ENCODE measurements at regions not wholly inside any gene's neighbourhood (a gene's known extent, or its start where the extent isn't known, plus 50 kb on each side); places are given as distances from the start of the nearest gene placed in this dataset.
A peak's percentile ranks its signal among the peaks of the same experiment; 100 is the strongest.

DNA sequence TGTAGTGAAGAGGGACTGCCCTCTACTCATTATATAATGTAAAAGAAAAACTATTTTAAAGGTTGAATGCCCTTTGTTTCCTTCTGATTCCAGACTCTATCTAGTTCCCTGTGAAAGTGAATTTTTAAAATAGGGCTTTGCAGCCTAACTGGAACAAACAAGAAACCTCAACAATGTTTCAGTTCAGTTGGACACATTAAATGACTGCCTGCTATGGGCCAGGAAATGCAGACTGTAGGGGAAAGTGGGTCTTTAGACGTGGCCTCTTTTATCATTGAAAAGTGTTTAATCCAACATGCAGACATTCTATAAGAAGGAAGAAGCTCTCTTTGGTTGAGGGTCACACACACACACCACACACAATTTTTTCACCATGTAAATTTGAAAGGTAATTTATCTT, 289.1 kb downstream of the ICE1 start:
- DNase-seq: no peak

DNA sequence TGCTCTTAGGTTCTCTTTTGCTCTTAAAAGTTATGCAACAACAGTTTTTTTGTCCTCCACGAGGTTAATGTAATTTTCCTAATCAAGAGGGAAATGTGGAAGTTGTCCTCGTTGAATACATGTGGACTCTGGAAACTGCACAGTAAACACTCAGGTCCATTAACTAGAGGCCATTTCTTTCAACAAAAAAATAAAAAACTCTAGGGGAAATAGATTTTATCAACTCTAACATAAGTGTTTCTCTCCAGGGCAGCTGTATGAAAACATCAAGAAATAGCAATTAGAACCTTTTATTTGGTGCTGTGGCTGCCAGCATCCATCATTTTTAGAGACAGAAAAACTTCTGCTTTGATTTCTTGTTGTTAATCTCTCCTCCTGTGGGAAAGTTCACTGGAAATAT, 288.6 kb downstream of the ICE1 start:
- DNase-seq: no peak

DNA sequence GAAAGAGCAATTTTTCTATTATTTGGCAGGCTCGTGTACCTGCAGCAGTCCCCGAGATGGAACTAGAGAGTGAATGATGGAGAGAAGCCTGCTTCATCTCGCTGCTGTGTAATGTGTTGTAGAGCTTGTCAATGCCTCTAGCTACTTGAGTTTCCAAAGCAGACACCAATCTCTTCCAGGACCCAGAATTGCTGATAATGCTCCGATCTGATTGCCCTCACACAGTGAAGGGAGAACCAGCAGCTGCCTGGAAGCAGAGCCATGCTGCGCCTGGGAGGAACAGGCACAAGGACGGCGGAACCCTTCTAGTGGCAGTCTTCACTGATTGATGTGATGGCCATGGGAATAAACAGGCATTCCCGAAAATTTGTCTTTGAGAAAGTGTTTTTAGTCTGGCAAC, 288.0 kb downstream of the ICE1 start:
- no peak for DNase-seq

DNA sequence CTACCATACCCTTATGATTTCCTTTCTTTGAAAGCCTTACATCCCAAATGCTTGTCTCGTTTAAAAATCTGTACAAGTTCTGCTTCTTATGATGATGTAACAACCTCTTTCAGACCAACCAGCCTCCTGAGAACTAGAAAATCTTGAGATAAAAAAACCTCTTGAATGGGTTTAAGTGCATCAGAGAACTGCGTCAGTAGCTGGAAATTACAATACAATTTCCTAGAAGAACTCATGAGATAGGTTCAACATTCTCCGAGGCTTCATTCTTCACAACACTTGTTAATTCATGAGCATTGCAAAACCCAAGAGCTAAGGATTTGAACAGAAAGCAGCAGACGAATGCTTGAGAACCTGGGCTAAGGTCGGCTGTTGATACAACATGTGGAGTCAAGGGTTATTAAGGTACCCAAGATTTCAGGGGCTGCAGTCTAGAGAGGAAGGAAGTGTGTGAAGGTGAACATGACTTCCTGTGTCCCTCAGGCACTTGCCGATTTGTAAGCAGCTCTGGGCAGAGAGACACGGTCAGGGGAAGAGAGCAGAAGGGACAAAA, 286.0 kb downstream of the ICE1 start:
- no peak for DNase-seq

DNA sequence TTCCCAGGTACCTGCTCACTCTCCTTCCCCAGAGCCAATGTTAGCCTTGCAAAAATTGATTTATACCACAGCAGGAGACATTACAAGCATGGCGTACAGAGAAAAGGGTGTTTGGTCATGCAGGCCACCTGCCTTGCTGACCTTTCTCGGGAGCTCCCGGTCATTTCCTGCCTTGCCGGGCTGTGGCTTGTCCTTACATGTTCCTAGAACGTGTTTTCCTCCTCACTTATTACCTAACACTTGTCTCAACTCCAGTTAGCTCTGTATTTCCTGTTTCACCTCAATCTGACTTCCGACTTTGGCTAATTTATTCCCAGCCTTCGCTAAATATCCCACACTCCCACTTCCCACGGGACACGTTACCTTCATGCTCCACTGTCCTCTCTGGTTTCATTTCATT, 282.5 kb downstream of the ICE1 start:
- no peak for DNase-seq

DNA sequence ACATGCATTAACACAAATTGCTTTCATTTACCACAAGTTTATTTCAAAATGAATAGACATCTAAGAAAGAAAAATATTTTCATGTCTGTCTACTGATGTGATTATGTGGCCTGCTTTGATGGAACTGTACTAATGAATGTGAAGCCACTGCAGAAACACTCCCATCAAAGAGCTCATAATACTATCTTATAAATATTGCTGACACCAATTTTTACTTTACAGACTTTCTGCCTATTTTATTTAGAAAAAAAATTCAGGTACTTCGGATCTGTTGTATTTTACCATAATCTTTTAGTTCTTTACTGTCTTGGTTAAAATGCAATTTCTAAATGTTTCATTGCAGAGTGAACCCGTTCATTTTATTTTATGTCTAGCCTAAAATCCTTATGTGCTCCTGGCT, 281.9 kb downstream of the ICE1 start:
- no peak for DNase-seq

DNA sequence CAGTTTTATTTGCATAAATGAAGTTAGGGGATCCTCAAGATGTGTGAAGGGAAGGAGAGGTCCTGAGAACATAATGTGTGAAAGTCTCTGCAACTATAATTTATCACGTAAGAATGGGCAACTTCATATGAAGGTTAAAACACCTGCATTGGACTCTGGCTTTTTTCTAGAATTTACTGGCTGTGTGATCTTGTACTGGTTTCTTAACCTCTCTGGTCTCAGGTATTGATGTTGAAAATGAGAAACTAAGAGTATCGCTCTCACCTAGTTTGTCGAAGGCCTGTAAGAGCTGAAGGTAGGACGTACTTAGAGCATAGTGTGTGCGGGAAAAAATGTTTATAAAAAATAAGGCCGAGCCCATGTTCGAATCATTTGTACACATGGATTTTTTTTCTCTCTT, 280.5 kb downstream of the ICE1 start:
- no peak for DNase-seq

DNA sequence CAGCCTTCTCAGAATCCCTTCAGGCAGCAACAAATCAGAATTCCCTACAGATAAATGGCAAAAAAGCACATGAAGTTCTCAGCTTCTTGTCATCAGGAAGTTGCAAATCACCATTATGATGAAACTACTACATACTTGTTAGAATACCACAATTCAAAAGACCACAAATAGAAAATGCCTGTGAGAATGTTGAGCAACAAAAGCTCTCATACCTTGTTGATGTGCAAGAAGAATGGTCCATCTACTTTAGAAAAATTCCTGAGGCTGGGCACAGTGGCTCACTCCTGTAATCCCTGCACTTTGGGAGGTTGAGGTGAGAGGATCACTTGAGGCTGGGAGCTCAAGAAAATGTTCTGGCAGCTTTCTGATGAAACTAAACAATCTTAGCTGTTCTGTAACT, 278.1 kb downstream of the ICE1 start:
- no peak for DNase-seq

DNA sequence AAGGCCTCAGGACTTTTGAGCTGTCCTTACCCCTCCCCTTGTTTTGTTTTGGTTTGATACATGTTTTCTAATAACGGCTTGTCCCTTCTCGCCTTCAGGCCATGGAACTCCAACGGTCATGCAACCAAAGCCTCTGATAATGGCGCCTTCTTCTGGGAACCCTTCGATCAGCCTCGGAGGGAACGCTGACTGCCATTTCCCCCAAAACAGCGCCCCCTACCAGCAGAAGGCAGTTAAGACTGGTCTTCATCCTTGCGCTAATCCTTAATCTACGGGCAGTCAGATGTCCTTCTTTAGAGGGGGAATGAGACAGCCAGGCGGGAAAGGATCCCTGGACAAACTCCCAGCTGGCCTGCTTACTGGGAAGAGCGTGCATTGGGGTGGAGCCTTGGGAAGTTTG, 276.6 kb downstream of the ICE1 start:
- DNase-seq: no peak

DNA sequence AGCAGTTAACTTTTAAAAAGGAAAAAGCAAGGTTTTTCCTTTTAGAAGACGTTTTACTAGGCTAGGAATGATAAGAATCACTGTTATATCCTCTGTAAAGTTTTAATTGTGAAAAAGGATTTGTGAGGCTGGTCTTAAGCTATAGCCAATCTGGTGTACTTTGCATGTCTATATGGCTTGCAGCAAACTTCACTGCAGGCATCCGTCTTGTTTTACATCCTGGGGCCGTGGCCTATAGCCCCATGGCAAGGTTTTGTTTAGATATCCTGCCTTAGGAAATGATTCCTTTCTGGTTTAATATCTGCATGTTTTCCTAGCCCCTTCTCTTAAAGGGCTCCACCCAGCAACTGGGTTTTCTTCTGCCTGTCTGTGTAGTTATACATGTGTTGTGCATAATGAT, 272.8 kb downstream of the ICE1 start:
- DNase-seq: no peak

DNA sequence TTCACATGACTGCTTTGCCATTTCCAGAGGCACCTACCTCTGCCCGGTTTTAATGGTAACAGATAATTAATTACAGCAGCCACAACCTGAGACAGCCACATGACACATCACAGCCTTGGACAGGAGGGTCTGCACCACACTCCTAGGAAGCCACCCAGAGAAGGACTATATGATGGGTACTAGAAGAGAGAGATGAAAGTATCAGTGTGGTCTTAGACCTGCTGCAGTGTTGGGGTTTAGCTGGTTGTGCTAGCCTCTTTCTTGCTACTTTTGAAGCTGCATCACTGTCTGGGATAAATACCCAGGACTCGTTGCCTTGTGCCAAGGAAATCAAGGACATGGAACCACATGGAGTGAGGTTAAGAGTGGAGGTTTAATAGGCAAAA, 266.4 kb downstream of the ICE1 start:
- DNase-seq: no peak

DNA sequence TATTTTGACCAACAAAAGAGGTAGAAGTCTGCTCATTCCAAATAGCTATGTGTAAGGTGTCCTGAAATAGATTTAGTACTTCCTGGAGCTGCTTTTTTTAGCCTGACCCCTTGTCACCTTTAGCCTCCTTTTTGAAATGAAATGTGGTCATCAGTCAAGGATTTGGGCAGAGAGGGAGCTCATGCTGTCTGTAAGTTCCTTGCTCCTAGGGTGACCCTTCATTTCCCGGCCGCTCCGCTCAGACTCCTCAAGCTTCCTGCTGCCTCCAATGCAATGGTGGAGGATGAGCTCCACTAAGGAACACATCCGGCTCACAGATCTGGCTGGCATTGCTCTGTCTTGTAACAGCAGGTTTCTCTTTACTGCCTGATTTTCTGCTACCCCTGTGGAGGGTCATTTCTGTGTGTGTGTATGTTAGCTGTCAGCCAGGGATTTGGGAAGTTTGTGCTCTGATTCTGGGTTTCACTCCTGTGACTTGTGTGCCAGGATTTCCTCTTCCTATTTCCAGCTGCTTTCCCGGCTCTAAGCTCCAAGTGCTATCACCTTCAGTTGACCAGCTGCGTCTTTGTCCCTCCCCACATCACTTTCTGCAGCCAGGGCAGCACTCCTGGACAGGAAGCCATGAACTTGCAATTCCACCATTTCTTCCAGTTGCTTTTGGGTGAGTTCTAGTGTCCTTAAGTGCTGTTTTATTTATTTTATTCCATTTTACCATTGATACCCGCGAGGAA, 265.9 kb downstream of the ICE1 start:
- no peak for DNase-seq

DNA sequence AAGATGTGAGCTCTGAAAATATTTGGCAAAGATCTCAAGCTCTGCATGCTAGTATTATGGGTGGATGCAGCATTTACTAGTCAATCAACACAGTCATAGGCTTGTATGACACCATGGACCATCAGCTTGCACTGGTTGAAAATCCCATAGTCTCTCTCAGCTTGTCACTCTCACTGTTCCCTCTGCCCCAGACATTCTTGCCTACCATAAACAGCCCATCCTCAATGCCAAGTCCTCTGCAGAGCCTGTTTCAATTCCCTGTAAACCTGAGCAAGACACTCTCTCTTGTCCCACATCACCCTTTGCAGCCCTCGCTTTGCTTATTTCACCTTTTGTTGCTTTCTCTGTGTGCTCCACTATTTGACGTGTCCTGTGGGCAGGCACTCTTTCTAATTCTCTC, 264.6 kb downstream of the ICE1 start:
- no peak for DNase-seq

DNA sequence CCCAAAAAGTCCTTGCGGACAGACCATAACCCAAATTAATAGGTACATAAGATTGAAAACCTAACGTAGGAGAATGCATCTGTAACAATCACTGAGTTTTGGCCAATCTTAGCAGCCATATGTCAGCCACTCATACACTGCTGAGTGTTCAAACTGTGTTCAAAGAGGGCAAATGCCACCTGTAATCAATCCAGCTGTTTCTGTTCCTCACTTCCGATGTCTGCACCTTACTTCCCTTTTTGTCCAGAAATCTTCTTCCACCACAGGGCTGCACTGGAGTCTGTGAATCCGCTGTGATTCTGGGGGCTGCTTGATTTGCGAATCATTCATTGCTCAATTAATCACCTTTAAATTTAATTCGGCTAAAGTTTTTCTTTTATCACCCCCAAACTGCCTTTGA, 263.9 kb downstream of the ICE1 start:
- DNase-seq: no peak

DNA sequence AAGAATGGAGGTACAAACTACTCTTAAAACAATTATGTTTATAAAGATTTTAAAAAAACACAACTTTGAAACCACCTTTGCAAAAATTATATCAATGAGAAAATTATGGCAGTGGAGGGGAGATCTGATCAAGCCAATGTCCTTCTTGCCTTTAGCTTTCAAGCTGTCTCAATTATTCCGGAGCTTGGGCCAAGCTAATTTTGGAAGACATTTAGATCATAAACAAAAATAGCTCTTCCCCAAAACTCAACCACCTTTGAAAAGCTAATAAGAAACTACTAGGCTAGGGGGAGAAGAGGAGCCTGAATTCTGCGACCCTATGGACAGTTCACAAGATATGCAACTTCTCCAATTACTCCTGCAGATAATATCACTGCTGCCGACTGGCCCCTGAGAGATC, 263.3 kb downstream of the ICE1 start:
- DNase-seq: no peak

DNA sequence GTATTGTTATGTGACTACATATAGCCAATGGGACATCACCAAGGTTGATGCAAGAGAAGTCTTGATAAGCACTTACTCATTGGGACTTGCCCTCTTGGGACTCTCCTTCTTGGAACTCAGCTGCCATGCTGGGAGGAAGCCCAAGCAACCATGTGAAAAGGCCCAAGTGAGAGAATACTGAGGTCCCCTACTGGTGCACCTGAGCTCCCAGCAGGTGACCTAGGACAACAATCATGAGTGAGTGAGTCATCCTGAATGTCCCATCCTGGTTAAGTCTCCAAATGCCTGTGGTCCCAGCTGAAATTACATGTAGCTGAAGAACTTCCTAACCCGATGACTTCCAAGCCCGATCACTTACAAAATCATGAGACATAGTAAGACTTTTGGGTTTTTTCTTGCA, 260.7 kb downstream of the ICE1 start:
- DNase-seq: no peak

DNA sequence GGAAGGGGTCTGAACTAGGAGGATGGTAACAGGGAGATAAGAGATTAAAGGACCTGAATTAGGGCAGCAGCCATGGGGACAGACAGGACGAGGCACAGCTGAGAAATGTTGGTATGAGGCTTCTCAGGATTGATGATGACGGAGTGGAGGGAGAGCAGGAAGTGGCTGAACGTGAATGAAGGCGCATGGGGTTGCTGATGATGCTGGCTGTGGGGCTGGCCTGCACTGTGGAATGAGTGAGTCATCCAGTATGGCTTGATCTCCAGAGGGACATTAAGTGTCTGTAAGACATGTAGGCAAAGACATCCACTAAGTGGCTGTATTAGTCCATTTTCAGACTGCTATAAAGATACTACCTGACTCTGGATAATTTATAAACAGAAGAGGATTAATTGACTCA, 256.4 kb downstream of the ICE1 start:
- no peak for DNase-seq

DNA sequence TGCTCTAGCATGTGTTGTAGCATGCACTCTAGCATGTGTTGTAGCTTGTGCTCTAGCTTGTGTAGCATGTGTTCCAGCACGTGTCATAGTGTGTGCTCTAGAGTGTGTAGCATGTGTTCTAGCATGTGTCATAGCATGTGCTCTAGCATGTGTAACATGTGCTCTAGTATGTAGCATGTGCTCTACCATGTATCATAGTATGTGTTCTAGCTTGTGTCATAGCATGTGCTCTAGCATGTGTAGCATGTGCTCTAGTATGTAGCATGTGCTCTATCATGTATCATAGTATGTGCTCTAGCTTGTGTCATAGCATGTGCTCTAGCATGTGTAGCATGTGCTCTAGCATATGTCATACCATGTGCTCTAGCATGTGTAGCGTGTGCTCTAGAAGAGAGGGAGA, 255.3 kb downstream of the ICE1 start:
- no peak for DNase-seq

DNA sequence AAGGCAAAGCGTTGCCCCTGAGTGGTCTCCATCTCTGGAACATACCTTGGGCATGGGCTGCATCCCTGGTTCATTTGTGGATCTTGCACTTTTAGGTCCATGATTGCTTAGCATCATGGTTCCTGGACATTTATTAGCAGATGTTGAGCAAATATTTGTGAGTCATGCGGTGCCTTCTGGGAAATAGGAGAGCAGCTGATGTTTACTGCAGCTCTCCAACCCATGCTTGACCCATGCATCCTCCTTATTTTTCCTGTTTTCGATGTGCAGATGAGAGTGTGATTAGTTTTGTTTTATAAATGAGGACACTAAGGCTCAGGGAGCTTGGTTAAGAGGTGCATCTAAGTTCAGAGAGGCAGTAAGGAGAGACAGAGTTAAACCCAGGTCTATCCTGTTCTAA, 253.7 kb downstream of the ICE1 start:
- no peak for DNase-seq

DNA sequence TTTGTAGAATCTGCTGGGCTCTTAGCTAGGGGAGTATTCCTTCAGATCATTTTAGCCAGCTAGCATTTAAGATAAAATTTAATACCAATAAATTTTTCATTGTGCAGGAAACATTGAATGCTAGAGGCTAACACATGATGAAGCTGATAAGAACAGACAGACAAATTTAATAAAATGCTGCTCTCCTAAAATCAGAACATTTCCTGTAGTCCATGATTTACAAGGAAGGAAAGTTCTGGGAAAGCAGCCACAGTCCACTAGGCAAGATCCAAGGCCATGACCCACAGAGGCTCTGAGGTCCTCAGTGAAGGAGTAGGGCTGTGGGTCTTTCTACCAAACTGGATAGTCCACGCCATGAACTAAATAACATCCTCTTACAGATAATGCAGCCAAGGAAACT, 253.0 kb downstream of the ICE1 start:
- no peak for DNase-seq

DNA sequence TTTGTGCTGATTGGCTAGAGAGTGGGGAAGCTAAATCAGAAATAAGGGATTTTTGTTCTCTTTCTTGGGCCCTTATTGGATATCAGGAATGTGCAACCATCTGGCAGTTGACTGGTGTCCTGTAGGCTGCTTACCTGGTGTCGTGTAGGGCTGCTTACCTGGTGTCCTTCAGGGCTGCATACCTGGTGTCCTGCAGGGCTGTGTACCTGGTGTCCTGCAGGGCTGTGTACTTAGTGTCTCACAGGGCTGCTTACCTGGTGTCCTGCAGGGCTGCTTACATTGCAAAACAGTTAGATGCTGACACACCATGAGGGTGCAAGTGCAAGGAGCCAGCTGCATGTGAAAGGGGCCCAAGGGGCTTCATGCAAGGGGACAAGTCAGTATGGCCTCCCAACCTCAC, 249.3 kb downstream of the ICE1 start:
- DNase-seq: no peak

DNA sequence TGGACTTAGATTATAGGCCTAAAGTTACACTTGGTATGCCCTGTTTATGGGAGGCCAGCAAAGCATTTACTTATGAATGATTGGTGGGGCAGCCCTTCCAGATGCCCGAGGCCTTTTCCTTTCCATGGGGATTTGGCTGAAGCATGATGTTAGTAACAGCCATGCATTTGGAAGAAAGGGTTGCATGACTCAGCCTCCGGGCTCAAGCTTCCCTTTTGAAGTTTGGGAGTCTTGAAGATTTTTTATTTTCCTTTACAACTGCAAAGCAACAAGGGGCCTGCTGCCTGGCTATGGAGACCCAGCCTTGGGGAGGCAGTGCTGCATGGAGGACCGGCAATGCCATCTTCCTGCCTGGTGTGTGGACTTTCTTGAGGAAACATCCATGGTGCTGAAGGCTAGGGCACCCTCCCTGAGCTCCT, 244.7 kb downstream of the ICE1 start:
- peak; percentile 17 for DNase-seq

DNA sequence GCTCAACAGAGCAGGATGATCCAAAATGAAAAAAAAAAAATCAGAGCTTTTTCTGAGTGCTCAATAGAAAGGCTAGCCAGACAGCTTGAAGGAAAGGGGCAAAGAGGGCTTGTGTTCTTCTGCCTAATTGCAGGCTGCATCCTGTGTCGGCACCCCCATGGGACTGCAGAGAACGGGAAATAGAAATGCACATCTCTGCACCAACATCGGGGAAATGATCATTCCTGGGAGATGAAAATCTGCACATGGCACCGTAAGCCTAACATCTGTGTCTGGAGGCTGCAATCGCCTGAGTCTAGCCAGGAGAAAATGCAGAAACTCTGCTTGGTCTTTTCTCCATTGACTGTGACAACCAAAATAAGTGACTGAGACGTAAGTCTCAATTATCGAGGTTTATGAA, 243.9 kb downstream of the ICE1 start:
- DNase-seq: peak; percentile 27

DNA sequence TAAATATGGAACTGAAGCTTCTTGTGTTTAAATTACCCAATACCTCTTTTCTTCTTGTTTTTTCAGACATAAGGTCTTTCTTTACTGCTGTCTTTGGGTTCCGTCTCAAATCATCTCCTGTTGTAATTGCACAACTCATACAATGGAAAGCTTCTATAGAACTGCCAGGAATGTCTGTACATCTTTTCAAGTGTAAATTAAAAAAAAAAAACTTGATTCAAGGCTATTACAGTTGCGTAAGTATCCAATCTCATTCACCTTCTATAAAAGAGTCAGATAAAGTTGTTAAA, 243.5 kb downstream of the ICE1 start:
- DNase-seq: no peak

DNA sequence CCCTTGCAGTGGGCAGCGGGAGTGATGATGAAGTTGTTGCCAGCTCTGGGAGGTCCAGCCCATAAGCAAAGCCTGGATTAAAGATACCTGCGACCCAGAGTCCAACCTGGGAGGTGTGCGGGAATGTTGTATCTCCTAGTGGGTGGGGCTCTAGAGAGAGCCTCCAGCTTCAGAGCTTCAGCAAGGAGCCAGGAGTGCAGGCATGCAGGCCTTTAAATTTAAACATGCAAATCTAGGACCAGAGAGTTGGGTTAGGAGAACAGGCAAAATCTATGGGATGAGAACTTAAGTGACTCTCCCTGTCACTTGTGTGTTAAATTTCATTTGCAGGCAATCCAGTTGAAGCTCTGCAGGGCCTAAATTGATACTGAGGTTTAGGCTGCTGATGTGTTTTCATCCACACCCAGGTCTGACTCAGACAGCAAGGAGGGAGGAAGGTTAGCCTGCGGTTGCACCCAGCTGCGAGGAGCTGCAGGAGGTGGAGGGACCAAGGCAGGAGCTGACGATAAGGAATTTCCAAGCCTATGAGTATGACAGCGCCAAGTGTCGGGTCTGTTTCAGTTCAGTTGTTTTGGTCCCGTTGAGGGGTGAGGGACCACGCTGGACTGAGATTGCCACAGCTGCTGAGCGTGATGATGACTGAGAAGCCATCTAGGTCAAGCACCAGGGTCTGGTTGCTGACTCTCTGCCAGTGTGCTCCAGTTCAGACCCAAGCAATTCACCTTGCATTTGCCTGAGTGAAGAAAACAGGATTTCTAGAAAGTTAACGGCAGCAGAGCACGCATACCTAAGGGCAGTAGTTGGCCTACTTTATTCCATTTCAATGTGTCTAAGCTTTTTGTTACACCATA, 243.0 kb downstream of the ICE1 start:
- DNase-seq: peak; percentile 8
